K562 (cell line): ENCODE measurements at regions not wholly inside any gene's neighbourhood (a gene's known extent, or its start where the extent isn't known, plus 50 kb on each side); places are given as distances from the start of the nearest gene placed in this dataset.

Experiments used
- ATAC-seq: fragments of 200-7000 bp; cut with Tn5 transposase; 3 replicates; pipeline ENCODE4 v1.9.1; 2020; ENCODE audit warnings: moderate library complexity
- BruUV-seq: library from RNA; stranded (reverse); fragments of 400-500 nt; replicated peaks from 2 replicates; lab custom pipeline; 2021; lab: Mats Ljungman, UMichigan
- CTCF ChIA-PET: fragments of 300-600 bp; formaldehyde crosslinking; extraction: SDS; loops from one replicate; lab custom pipeline; 2021; ENCODE audit warnings: low intra/inter-chr PET ratio; lab: Yijun Ruan, JAX
- POLR2A ChIA-PET: fragments of 300-600, 350-650 bp; sonication (Branson Sonifier 250); formaldehyde crosslinking; extraction: SDS; loops from one replicate; lab custom pipeline; 2021; ENCODE audit warnings: antibody characterized with exemption, inconsistent platforms; lab: Yijun Ruan, JAX
- DNase-seq, 4 experiments: peaks; one replicate each; pipeline versions ENCODE4 v3.0.0 to v3.0.0-alpha.2; 2011 to 2018; ENCODE audit warnings: low spot score in 3 of 4, mixed read lengths in 3 of 4; ENCODE audit errors: extremely low read depth in 1 of 4
- FAIRE-seq: peaks from 2 replicates; lab custom pipeline; 2011; peaks lifted over from hg19 to GRCh38; lab: Jason Lieb, UNC
- H2AFZ ChIP-seq: 2 replicates; pipeline ENCODE4 v1.6.0; 2011; ENCODE audit warnings: low read depth, low read length, control low read depth, inconsistent platforms
- H3K27ac ChIP-seq: fragments of 200-600 bp; 3 replicates; pipeline ENCODE4 v1.8.0; 2011; ENCODE audit warnings: low read depth, mild to moderate bottlenecking, control low read depth, inconsistent platforms, low read length, moderate library complexity, mixed read lengths; ENCODE audit errors: extremely low read depth
- H3K27me3 ChIP-seq, 2 experiments: fragments of 300-600 bp in 1 of 2; 2 replicates in 1 of 2; 3 replicates in 1 of 2; pipeline versions ENCODE4 v1.6.0 to v1.8.0; 2011; ENCODE audit warnings: inconsistent platforms in 2 of 2, low read length in 2 of 2, mild to moderate bottlenecking in 1 of 2, mixed read lengths in 1 of 2, moderate library complexity in 1 of 2; ENCODE audit not compliant: control insufficient read depth in 2 of 2, insufficient read depth in 2 of 2
- H3K36me3 ChIP-seq: fragments of 300-600 bp; 3 replicates; pipeline ENCODE4 v1.8.0; 2011; ENCODE audit warnings: mild to moderate bottlenecking, low read length, inconsistent platforms; ENCODE audit not compliant: control insufficient read depth, insufficient read depth
- H3K4me1 ChIP-seq, 2 experiments: fragments of 200-600 bp in 1 of 2; replicated peaks in 1 of 2; 2 replicates in 1 of 2; 3 replicates in 1 of 2; pipeline versions ENCODE4 v1.5.1 to v1.8.0; 2011; ENCODE audit warnings: inconsistent platforms in 2 of 2, low read length in 2 of 2, mild to moderate bottlenecking in 1 of 2, mixed read lengths in 1 of 2, moderate library complexity in 1 of 2; ENCODE audit not compliant: control insufficient read depth in 2 of 2, insufficient read depth in 2 of 2
- H3K4me2 ChIP-seq: 2 replicates; pipeline ENCODE4 v1.6.1; 2011; ENCODE audit warnings: low read length, control low read depth, inconsistent platforms, mixed read lengths; ENCODE audit not compliant: insufficient read depth
- H3K4me3 ChIP-seq: fragments of 200-600 bp; sonication (generic), shearing (Covaris generic); 2 replicates; pipeline ENCODE4 v1.5.1; 2016; ENCODE audit warnings: control low read depth, inconsistent platforms
- H3K79me2 ChIP-seq: fragments of 200-600 bp; 3 replicates; pipeline ENCODE4 v1.8.0; 2011; ENCODE audit warnings: low read length, inconsistent platforms; ENCODE audit not compliant: control insufficient read depth, insufficient read depth
- H3K9ac ChIP-seq, 2 experiments: 2 replicates each; pipeline versions ENCODE4 v1.6.0 to v1.6.1; 2011; ENCODE audit warnings: low read depth in 2 of 2, low read length in 2 of 2, control low read depth in 1 of 2, inconsistent platforms in 1 of 2, mild to moderate bottlenecking in 1 of 2, mixed read lengths in 1 of 2; ENCODE audit not compliant: insufficient read depth in 1 of 2
- H3K9me1 ChIP-seq: one replicate; pipeline ENCODE4 v1.6.0; 2011; ENCODE audit warnings: inconsistent platforms, mild to moderate bottlenecking, low read length, moderate library complexity; ENCODE audit not compliant: control insufficient read depth, insufficient read depth
- H3K9me3 ChIP-seq: replicated peaks from 2 replicates; pipeline ENCODE4 v1.5.1; 2011; ENCODE audit warnings: low read depth, low read length, inconsistent platforms; ENCODE audit not compliant: control insufficient read depth, insufficient read depth
- H4K20me1 ChIP-seq: replicated peaks from 2 replicates; pipeline ENCODE4 v1.6.1; 2011; ENCODE audit warnings: low read length, inconsistent platforms, mixed read lengths; ENCODE audit not compliant: control insufficient read depth, insufficient read depth
- ATF7 ChIP-seq: fragments of 450-650 bp; IDR thresholded peaks from 2 replicates; pipeline ENCODE4 v1.7.1; 2014; ENCODE audit warnings: mild to moderate bottlenecking, moderate library complexity
- CCAR2 ChIP-seq: fragments of 200-400 bp; formaldehyde crosslinking; IDR thresholded peaks from 2 replicates; pipeline ENCODE4 v1.6.1; 2017; ENCODE audit warnings: mild to moderate bottlenecking, low read depth, low read length
- ETV5 ChIP-seq: sonication (generic); formaldehyde crosslinking; IDR thresholded peaks from 2 replicates; pipeline ENCODE4 v1.4.0; 2020; ENCODE audit warnings: low read depth, mild to moderate bottlenecking, missing genetic modification reagents
- FOSL1 ChIP-seq: fragments of 200-800 bp; sonication (Bioruptor generic); conservative IDR thresholded peaks from 2 replicates; pipeline ENCODE4 v1.6.1; 2016; ENCODE audit warnings: missing genetic modification characterization, missing compliant biosample characterization
- FOXA1 ChIP-seq: fragments of 450-650 bp; IDR thresholded peaks from 2 replicates; pipeline ENCODE4 v1.6.1; 2016; ENCODE audit warnings: mild to moderate bottlenecking, borderline replicate concordance
- HLTF ChIP-seq: fragments of 450-650 bp; IDR thresholded peaks from 2 replicates; pipeline ENCODE4 v1.6.1; 2016
- NCOA6 ChIP-seq: fragments of 450-650 bp; IDR thresholded peaks from 2 replicates; pipeline ENCODE4 v1.6.1; 2017; ENCODE audit warnings: mild to moderate bottlenecking
- SMAD1 ChIP-seq: fragments of 150-350 bp; IDR thresholded peaks from 2 replicates; pipeline ENCODE4 v1.6.1; 2014; ENCODE audit warnings: low read length, low read depth; ENCODE audit not compliant: partially characterized antibody
- TAL1 ChIP-seq: fragments of 450-650 bp; IDR thresholded peaks from 2 replicates; pipeline ENCODE4 v1.6.1; 2016; ENCODE audit warnings: mild to moderate bottlenecking
- WGBS: fragments of 100-300 bp; shearing (Covaris generic); methylation state at CpG from one replicate; pipeline ENCODE4 v1.1.6; 2016; ENCODE audit warnings: low coverage, mixed read lengths; ENCODE audit not compliant: insufficient coverage; ENCODE audit errors: missing lambda C conversion rate; 5-methylcytosine and 5-hydroxymethylcytosine counted together
- in situ Hi-C: fragments of 300-500 bp; cut with MboI; formaldehyde crosslinking; loops from 4 replicates; pipeline ENCODE4 v1.15.0; 2018; ENCODE audit warnings: inconsistent platforms, mixed read lengths
- intact Hi-C: fragments of 100-400 bp; cut with micrococcal nuclease; formaldehyde crosslinking; loops from 2 replicates; pipeline ENCODE4 v1.14.2; 2022
- TF ChIP-seq, protein P1 (sequence below): fragments of 450-650 bp; formaldehyde crosslinking; IDR thresholded peaks from 2 replicates; pipeline ENCODE4 v1.4.0; 2020; ENCODE audit warnings: mild to moderate bottlenecking, moderate library complexity
- TF ChIP-seq, protein P2 (sequence below), 3 experiments: IDR thresholded peaks in 2 of 3; conservative IDR thresholded peaks in 1 of 3; 2 replicates each; pipeline ENCODE4 v1.5.1; 2011 to 2012; ENCODE audit warnings: low read length in 3 of 3, mild to moderate bottlenecking in 3 of 3, control low read depth in 2 of 3, improper control_type of control experiment in 1 of 3, inconsistent platforms in 1 of 3, low read depth in 1 of 3, mixed read lengths in 1 of 3, moderate library complexity in 1 of 3; ENCODE audit not compliant: insufficient read depth in 2 of 3
- TF ChIP-seq, protein P3 (sequence below): fragments of 250-450 bp; sonication (Bioruptor Pico); IDR thresholded peaks from 2 replicates; pipeline ENCODE4 v1.5.0; 2021; ENCODE audit warnings: mild to moderate bottlenecking, moderate library complexity
- TF ChIP-seq, protein P4 (sequence below): fragments of 450-650 bp; IDR thresholded peaks from 2 replicates; pipeline ENCODE4 v1.6.1; 2016
- TF ChIP-seq, protein P5 (sequence below), 2 experiments: fragments of 450-650 bp in 1 of 2; sonication (generic) in 1 of 2; formaldehyde crosslinking in 1 of 2; IDR thresholded peaks in 1 of 2; conservative IDR thresholded peaks in 1 of 2; 2 replicates each; pipeline versions ENCODE4 v1.6.1 to v1.8.1; 2016 to 2023; ENCODE audit warnings: mild to moderate bottlenecking in 2 of 2, moderate library complexity in 2 of 2, inconsistent platforms in 1 of 2, missing genetic modification reagents in 1 of 2

DNA sequence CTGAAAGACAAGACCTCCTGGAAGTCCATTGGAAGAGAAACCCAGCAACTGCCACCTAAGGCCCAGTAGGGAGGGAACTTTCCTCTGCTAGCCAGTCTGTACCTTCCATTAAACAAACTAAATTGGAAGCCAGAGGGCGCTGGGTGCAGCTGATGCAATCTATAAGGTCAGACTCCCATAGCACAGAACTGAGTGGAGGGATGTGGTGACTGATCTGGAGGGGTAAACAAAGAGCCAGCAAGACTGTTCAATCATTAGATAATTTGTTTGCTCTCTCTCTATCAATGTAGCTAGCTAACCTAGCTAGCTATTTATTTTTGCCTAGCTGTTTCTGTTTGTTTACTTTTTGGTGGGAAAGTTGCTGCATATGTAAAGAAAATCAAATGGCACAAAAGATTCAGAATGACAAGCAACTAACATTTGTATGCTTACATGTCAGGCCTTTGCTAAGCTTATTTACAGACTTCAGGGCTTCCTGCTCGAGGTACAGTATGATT lies 291.8 kb upstream of the DAB2 start:
- H3K4me1 ChIP-seq = peaks cover 0 to 4% of the 10 kb centered on the region in 2 experiments; a peak in 1 of 5 replicates
- WGBS = 0% methylated on average over 2 of the region's 2 CpGs
- H3K4me2 ChIP-seq = no peak overlapping the region
- H3K36me3 ChIP-seq = no peaks in the 10 kb centered on the region
- POLR2A ChIA-PET = no interaction called here
- ATAC-seq = peak; percentile 100
- no peak overlapping the region for H3K9ac ChIP-seq
- no peaks in the 10 kb centered on the region for H3K9me3 ChIP-seq
- in situ Hi-C loops = loop anchor here (10.0 kb wide), 1 partner anchor 988 kb away; no protein-coding TSS in a partner anchor
- H4K20me1 ChIP-seq = no peaks in the 10 kb centered on the region
- H3K79me2 ChIP-seq = no peaks in the 10 kb centered on the region
- peak; percentile 85 for FAIRE-seq
- no peak overlapping the region for H3K4me3 ChIP-seq
- CTCF ChIA-PET = interaction anchor here (1.7 to 2.7 kb wide), 2 partner anchors 971 to 1020 kb away, joined by 8 to 9 read pairs; no protein-coding TSS in a partner anchor
- DNase-seq = peak; percentile 11 to 46 (median 30)
- H3K9me1 ChIP-seq = no peaks in the 10 kb centered on the region
- no peak overlapping the region for H2AFZ ChIP-seq
- intact Hi-C loops = loop anchor here (10.0 kb wide), 1 partner anchor 1158 kb away; no protein-coding TSS in a partner anchor
- H3K27ac ChIP-seq = no peak overlapping the region
- no TSS peak for BruUV-seq
- no peaks in the 10 kb centered on the region for H3K27me3 ChIP-seq
- no peak for TF ChIP-seq FOSL1 (tag)
- TF ChIP-seq, protein P1, sequence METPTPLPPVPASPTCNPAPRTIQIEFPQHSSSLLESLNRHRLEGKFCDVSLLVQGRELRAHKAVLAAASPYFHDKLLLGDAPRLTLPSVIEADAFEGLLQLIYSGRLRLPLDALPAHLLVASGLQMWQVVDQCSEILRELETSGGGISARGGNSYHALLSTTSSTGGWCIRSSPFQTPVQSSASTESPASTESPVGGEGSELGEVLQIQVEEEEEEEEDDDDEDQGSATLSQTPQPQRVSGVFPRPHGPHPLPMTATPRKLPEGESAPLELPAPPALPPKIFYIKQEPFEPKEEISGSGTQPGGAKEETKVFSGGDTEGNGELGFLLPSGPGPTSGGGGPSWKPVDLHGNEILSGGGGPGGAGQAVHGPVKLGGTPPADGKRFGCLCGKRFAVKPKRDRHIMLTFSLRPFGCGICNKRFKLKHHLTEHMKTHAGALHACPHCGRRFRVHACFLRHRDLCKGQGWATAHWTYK (CRISPR knock-in tag) = no peak
- TF ChIP-seq, protein P2, sequence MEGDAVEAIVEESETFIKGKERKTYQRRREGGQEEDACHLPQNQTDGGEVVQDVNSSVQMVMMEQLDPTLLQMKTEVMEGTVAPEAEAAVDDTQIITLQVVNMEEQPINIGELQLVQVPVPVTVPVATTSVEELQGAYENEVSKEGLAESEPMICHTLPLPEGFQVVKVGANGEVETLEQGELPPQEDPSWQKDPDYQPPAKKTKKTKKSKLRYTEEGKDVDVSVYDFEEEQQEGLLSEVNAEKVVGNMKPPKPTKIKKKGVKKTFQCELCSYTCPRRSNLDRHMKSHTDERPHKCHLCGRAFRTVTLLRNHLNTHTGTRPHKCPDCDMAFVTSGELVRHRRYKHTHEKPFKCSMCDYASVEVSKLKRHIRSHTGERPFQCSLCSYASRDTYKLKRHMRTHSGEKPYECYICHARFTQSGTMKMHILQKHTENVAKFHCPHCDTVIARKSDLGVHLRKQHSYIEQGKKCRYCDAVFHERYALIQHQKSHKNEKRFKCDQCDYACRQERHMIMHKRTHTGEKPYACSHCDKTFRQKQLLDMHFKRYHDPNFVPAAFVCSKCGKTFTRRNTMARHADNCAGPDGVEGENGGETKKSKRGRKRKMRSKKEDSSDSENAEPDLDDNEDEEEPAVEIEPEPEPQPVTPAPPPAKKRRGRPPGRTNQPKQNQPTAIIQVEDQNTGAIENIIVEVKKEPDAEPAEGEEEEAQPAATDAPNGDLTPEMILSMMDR (IDR thresholded peaks at IDR 0.05 in 2 of 3, conservative IDR thresholded peaks at IDR 0.05 in 1 of 3; ENCODE audit: insufficient read depth in 2 of 3, low read depth in 1 of 3, low read length in 3 of 3) = peak; percentile 63 to 74 (median 70)
- no peak for TF ChIP-seq HLTF
- TF ChIP-seq SMAD1 = no peak
- TF ChIP-seq, protein P3, sequence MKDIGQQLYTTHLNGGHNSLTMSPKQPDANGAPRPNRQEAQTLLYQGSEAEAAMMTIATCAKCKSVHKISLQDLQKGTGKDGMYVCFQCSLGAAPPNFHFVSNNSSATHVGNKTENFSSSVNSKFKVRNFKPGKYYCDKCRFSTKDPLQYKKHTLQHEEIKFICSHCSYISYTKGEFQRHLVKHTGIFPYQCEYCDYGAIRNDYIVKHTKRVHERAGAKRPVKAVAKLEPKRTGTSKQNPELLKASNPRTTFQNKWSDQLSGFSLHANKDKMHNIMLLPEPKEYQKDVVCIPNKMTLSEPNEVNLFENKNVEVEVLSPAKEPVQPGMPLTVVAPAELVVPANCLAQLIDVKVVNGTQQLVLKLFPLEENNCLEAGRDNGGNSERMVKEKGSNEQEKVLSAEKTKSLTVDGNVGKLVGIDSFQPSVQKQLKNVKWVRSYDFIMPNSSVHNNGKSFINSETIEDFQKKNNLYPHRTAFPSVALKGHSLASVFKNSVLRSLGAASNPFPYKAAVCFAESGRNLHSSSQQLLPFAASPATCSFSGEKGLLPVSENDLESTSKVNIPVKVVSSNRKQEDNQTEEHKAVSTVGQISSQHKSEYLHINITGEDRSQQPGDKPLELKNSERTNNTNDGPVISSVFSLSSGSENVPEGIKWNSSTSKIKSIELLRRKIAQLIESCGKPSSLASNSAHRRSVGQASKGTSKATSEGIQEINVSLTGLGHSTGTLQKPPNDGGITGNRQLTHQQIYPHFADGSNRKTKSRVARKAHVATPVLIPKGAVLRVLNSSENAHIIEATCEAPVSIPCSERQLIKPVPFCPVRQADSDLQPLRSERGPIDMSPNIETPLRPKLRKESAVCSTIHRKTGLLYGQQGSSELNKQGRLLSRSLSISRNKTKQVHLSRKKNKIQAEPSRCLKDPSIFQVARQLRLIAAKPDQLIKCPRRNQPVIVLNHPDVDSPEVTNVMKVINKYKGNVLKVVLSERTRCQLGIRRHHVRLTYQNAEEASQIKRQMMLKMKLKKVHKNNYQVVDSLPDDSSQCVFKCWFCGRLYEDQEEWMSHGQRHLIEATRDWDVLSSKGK (CRISPR knock-in tag) = no peak
- no peak for TF ChIP-seq TAL1
- TF ChIP-seq, protein P4, sequence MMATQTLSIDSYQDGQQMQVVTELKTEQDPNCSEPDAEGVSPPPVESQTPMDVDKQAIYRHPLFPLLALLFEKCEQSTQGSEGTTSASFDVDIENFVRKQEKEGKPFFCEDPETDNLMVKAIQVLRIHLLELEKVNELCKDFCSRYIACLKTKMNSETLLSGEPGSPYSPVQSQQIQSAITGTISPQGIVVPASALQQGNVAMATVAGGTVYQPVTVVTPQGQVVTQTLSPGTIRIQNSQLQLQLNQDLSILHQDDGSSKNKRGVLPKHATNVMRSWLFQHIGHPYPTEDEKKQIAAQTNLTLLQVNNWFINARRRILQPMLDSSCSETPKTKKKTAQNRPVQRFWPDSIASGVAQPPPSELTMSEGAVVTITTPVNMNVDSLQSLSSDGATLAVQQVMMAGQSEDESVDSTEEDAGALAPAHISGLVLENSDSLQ = no peak
- TF ChIP-seq ATF7 = 0 out of 2 replicates have a peak, but pooled peaks have one; percentile 21
- TF ChIP-seq, protein P5, sequence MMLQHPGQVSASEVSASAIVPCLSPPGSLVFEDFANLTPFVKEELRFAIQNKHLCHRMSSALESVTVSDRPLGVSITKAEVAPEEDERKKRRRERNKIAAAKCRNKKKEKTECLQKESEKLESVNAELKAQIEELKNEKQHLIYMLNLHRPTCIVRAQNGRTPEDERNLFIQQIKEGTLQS (IDR thresholded peaks at IDR 0.05) = peak; percentile 74
- TF ChIP-seq, protein P5 (CRISPR knock-in tag; conservative IDR thresholded peaks at IDR 0.05) = no peak
- no peak for TF ChIP-seq CCAR2
- no peak for TF ChIP-seq NCOA6
- TF ChIP-seq FOXA1 = no peak
- no peak for TF ChIP-seq ETV5 (CRISPR knock-in tag)
